T-helper 22 cell (primary cell): ENCODE measurements at regions not wholly inside any gene's neighbourhood (a gene's known extent, or its start where the extent isn't known, plus 50 kb on each side); places are given as distances from the start of the nearest gene placed in this dataset.

Source experiments
- DNase-seq: peaks from one replicate; pipeline ENCODE4 v3.0.0-alpha.2; 2020; ENCODE audit warnings: low read depth

DNA sequence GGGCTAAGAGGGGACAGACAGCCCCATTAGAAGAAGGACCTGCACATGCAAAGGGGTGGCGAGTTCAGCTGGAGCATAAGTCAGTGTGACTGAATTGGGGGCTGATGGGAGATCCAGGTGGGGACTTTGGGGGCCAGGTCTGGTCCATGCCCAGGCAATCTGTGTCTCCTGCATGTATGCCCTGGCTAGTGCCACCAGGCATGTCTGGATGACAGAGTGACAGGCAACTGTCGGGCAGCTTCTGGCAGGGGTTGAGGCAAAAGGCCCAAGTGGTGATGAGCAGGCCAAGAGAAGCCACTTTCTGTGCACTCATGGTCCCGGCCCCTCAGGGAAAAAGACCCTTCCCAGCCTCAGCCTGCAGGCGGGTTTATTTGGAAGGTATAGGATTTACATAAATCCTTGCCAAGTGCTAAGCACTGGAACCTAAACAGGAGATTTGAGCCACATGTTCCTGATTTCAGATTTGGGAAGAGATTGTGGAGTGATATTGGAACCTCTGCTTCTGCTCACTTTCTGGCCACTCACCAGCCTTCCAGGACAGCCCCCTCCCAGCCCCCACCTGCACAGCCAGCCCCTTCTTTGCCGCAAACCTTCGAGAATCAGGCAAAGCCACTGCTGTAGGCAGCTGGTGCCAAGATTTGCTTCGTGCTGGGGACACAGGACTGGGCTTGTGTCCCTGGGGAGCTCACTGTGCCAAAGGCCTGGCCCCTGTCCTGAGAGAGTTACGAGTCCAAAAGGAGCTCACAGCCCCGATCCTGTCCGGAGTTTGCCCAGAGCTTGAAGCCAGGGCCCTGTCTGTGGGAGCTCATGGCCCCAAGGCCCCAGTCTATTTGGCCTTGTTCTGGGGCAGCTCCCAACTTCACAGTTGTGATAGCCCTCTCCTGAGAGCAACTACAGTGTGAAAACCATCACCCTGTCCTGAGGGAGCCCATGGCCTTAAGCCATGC, 232.5 kb upstream of the RTL1 start:
- DNase-seq = no peak

DNA sequence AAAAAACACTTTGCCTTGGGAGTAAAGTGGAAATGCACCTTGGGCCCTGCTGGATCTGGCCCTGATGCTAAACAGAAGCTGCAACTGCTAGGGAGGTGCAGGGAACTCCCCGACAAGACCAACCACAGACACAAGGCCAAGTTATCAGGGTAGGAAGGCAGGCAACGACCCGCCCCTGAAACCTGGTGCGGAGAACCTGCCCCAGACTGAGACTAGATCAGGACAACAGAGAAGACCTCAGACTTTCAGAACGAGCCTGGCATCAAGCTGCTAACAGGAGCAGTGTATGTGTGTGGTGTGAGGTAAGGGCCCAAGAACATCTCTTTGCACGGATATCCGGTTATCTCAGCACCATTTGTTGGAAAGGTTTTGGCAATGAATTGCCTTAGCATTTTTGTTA, 233.7 kb upstream of the RTL1 start:
- DNase-seq = no peak

DNA sequence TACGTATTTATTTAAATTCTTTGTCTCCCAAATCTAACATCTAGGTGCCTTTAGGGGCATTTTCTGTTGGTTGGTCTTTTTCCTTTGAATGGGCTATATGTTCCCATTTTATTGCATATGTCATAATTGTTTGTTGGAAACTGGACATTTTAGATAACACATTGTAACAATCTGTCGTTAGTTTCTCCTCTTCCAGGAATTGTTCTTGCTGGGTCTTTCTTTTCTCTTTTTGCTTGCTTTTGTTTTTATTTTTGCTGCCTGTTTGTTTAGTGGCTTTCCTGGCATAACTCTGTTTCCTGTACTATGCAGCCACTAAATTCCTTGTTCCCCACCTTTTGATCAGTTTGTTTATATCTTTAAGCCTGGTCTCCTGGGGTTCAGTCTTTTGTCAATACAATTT, 244.3 kb upstream of the RTL1 start:
- DNase-seq = no peak

DNA sequence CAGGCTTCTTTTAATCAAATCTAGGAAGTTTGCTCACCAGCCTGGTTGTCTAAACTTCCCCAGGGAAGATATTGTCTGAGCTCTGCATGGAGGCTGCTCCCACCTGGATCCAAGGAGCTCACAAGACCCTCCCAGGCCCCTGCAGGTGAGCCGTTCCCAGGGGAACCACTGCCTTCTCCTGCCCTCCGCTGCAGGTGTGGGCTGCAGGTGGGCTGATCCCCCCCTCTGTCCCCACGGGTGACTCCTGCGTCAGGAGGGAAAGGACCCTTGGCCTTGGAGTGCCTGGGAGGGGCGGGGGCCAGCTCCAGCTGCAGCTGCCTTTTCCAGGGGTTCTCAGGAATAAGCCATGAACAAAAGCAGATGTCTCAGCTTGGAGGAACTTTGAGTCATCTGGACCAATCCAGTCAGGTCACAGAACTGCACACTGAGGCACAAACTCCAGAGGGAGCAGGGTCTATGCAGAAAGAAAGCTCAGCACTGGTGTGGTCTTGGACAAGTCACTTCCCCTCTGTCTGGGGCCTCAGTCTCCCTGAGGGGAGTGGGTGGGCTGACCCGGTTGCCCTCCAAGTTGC, 246.6 kb upstream of the RTL1 start:
- no peak for DNase-seq

DNA sequence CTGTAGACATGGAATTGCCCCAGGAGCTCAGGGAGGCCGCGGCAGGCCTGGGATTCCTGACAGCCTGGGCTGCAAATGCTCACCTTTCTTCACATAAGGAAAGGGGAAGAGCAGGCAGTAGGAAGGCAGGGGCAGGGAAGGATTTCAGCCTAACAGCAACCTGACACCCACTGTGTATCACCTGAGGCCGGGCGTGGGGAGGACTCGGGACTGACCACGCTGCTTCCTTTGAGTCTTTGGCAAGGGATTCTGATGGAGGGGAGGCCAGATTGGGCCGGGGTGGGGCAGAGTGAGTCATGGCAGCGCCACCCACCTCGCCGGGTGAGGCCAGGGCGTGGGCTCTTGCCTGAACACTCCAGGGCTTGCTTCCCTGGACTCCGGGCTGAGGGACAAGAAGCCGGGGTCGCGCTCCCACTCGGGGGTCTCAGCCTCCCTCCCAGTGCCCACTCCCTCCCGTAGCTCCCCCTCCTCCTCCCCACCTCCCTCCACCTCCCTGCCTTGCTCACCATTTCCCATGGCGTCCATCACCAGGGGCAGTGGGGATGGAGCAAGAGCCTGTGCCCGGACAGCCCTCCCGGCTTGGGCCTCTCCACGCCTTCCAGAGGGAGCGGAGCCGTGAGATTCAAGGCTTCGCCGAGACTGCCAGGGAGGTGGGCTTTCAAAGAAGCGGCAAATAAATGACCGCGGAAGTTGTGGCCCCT, 247.9 kb upstream of the RTL1 start:
- DNase-seq = no peak

DNA sequence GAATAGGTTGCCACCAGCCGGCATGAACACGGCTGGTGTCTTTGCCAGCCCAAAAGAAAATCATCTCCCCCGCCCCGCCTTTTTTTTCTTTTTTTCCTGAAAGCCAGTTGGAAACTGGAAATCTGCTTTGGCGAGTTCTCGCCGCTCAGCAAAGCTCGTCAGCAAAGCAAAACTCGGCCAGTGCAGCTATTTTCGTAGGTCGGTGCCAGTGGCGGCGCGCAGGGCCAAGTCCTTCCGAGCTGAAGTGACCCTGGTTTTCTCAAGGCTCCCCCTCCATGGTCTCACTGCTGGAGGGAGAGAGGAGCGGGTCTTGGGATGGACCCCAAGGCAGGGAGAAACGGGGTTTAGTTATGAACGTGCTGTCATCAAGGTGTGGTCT, 248.4 kb upstream of the RTL1 start:
- no peak for DNase-seq

DNA sequence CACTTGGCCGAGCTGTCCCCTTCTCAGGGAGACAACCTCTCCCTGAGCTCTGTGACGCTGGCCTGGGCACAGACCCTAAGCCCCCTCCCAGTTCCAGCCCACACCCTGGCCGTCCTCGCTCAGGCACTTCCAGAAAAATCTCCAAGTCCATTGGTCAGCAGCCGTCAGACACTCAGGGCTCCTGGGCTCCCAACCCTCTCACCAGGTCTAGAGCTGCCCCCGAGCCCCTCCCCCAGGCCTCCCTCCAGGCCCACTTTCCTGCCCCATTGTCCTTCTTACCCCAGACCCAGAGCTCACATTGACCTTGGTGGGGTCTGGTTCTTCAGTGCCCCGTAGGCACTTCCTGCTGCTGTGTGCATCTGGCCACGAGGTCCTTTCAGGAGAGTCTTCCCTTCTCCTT, 249.3 kb upstream of the RTL1 start:
- DNase-seq = no peak

DNA sequence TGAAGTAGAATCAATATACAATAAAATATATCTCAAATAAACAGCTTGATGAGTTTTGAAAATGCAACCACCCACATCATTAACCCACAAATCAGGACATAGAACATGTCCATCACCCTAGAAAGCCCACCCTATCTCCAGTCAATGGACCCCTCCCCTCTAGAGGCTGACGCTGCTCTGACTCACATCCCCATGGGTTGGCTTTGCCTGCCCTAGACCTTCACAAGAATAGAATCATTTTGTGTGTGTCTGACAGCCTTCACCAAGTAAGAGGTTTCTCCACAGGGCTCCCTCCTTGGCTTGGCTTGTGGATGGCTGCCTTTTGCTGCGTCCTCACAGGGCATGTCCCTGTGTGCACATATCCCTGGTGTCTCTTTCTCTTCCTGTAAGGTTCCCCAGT, 250.2 kb upstream of the RTL1 start:
- no peak for DNase-seq

DNA sequence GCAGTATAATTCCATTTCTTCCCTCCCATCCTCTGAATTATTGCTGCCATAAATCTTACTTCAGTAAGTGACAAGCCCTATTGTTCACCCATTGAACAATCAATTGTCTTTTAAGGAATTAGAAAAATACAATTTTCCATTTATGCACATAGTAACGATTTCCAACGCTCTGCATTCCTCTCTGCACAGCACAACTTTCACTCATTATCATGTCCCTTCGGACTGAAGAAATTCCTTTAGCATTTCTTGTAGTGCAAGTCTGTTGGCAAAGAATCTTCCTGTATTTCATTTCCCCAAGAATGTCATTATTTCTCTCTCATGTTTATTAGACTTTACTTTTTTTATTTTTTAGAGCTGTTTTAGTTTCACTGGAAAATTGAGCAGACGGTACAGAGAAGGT, 252.1 kb upstream of the RTL1 start:
- DNase-seq = no peak

DNA sequence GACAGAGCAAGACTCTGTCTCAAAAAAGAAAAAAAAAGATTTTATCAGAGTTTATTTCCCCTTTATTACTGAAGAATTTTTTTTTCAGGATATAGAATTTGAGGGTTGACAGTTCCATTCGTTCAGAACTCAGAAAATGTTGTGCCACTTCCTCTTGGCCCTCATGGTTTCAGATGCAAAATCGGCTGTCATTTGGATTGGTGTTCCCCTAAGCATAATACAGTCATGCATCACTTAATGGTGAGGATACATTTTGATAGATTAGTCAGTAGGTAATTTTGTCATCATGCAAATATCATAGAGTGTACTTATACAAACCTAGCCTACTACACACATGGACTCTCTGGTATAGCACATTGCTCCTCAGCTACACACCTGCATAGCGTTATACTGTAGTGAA, 263.9 kb upstream of the RTL1 start:
- no peak for DNase-seq

DNA sequence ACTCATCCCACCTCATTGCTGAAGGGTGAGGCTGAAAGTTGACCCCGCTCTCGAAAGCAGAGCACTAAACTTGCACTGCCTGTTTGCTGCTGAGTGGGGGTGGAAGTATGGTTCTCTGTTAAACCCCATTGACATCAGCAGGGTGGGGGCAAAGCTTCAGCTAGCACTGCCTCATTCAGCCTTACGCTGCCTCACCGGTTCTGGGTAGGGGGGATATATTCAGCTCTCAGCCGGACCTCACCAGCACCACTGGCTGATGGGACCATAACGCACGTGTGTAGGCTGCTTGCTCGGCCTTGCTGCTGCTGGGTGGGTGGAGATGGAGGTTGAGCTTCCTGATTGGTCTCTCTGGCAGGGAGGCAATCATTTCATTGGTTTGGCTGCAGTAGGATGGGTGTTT, 265.7 kb upstream of the RTL1 start:
- DNase-seq = no peak

DNA sequence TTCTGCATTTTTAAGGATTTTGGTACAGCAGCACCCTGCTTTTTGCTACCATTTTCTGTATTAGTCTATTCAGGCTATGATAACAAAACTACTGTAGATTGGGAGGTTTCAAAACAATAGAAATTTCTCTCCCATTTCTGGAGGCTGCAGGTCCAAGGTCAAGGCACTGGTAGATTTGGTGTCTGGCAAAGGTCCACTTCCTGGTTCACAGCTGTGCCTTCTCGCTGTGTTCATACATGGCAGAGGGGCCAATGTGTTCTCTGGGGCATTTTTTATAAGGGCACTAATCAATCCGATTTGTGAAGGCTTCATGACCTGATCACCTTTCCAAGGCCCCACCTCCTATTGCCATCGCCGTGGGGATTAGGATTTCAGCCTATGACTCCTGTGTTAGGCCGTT, 268.1 kb upstream of the RTL1 start:
- no peak for DNase-seq

DNA sequence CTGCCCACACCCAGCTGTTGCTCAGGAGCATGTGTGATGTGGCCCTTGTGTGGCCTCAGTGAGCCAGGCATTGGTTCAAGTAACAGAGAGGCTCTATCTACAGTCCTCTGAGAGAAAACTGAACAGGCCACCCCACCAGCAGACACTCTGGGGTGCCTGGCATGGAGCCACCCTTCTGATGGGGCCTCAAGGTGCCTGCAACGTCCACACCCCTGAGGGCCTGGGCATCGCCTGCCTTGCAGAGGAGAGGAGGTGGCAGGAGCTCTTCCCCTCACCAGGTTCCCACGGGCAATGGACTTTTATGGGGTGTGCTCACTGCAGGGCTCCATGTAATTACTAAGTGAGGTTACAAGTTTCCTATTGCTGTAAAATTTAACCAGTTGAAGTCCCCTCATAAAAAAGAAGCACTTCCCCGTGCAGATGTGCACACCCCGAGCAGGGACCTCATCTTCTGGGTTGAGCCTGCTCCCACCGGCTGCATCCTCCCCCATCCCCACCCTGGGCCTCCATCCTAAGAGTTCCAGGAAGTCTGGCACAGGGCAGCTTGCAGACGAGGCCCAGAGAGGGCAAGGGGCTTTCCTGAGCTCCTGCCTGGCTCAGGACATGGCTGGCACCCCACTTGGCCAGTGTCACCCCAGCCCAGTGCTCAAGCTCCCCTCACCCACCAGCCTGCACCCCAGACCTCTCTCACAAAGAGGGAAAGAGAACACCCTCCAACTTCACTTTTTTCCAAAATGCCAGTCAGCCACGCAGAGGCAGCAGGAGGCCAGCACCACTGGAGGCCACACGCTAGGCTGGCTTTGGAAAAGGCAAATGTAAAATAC, 270.4 kb upstream of the RTL1 start:
- DNase-seq = no peak

DNA sequence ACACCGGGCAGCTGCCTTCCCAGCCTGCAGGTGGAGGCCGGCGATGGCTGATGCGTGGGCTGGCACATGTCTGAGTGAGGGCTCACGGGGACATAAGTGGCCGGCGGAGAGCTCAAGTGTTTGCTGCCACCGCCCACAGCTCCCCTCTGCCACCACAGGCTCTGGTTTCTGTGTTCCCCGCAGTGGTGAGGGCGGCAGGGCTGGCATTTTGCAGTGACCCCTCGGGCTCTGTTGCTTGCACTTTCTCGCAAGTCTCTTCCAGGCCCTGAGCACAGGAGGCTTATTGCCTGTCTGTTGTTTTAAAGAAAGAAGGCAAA, 271.0 kb upstream of the RTL1 start:
- DNase-seq = no peak

DNA sequence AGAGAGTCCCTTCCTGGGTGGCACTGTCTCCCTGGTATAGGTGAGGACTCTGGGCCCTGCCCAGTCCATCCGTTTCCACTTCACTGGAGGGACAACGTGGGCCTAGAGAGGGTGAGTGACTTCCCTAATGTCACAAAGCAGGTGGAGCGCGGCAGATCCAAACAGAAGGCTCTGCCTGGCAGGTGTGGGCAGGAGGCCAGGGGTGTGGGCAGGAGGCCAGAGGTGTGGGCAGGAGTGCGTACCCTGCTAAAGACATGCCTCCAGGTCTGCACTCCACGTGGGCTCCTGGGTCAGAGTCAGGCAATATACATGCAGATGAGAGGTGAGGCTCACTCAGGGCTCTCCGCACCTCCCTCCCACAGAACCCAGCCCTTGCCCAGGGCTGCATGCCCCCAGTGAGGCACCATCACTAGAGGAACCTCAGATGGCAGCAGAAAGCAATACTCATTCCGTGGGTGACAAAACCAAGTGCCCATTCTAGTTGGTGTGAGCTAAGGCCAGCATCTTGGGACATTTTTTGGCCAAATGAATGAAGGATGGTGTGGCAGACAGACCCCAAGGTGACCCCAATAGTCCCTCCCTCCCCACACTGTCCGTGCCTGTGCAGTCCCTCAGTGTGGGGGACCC, 271.6 kb upstream of the RTL1 start:
- DNase-seq = no peak

DNA sequence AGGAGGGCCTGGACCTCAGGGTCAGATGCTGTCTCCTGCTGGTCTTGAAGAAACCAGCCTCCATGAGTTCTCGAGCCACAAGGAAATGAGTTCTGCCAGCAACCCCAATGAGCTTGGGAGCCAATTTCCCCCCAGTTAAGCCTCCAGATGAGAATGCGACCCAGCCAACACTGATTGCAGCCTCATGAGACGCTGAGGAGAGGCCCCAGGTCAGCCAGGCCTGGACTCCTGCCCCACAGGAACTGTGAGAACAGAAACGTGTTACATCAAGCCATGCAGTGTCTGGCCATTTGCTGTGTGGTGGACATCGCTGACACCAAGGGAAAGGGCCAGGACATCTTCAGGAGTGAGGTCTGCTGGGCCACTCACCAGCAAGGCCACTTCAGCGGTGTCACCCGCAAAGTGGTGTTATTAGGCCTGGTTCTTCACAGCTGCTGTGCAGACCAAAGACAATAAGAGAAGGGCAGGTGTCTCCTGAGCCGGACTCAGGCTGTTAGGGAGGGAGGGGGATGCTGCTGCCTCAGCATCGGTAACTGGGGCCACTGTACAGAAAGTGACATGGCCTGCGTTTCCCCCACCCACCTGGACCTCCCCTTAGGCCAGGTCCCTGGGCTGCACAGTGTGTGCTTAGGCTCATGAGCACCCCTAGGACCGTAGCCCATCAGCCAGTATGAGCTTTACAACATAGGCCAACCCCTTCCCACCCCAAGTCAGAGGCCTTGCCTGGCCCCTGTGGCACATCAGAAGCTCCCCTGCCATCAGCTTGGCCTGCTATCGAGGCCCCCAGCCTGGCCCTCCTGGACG, 272.4 kb upstream of the RTL1 start:
- no peak for DNase-seq

DNA sequence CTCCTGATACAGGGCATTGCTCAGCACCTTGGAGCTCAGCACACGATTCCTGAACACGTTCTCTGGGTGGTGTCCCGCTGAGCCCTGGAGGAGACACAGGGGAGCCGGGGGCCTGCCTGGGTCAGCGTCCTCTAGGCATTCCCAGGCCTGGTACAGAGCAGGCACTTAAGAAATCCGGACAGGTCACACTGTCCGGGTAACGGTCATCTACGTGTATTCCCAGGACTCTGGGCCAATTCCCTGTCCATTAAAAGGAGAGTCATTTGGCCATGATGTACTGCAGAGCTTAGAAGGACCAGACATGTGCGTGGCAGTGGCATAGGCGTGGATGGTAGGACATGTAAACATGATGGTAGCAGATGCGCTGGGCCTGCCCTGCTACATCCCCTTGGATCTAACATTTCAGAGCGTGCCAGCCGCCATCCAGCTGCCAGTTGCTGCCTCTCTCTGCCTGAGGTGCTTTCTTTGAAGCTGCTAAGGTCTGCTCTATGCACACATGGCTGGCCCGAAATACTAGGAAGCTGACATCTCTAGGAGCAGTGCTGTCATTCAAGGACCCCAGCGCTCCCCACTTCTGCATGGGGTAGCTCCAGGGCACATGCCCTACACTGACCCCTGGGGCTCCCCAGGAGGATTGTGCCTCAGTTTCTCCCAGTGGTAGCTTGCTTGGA, 273.1 kb upstream of the RTL1 start:
- DNase-seq = no peak

DNA sequence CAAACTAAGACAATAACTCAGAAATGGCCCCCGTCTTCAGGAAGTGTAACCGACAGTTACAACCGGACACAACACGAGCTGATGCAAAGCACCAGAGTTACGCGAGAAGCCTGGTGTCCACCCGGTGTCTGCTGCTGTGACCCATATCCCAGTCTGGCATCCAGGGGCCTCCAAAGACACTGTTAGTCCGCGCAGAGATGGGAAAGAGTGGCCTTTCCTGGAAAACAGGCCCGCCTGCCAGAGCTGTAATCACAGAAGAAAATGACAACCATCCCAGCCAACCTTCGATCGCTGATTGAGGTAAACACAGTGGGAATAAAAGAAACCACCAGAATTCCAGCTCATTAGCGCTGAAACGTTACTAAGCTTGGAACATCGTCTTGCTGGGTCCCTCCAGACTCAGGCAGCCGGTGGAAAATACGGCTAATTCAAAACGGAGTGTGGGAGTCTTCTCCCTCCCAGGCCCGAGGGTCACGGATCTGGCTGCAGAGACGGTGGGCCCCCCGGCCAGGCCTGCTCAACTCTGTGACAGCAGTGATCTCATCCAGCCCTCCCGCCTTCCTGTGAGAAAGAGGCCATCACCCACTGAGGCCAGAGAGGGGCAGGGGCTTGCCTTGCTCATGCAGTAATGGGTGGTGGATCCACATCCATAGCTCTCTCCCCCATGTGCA, 273.9 kb upstream of the RTL1 start:
- DNase-seq = no peak

DNA sequence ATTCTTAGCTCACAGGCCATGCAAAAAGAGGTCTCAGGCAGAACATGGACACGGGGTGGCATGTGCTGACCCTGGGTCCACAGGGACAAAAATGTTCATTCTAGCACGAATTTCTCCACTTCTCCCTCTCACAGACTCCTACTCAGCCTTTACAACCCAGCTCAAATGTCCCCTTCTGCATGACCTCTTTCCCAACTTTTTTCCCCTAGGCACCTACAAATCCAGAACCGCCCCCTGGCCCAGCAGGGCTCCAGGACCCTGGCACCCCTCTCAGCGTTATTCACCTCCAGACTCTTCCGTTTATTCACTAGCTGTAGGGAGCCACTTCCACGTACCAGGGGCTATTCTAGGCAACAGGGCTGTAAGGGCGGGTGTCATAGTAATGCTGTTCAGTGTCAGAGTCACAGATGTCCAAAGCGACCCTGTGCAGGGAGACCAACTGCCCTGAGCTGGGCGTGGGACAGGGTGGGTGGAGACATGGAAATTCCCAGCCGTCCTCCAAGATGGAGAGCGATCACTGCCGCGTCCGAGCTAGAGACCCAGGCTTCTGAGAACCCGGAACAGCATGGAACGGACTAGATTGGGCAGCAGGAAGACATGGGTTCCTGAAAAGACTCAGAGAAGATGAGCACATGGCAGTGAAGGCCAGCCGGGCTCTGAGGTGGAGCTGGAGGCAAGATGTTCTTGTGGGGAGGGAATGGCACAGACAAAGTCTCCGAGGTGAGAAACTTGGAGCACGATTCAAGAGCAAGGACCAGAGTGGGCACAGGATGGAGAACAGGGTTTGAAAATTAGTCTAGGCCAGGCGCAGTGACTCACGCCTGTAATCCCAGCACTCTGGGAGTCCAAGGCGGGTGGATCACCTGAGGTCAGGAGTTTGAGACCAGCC, 274.9 kb upstream of the RTL1 start:
- DNase-seq = no peak
